SK-MEL-5 (cell line): ENCODE measurements at regions not wholly inside any gene's neighbourhood (a gene's known extent, or its start where the extent isn't known, plus 50 kb on each side); places are given as distances from the start of the nearest gene placed in this dataset.

Source experiments
- DNase-seq: peaks from one replicate; pipeline ENCODE4 v3.0.0-alpha.2; 2016; ENCODE audit warnings: low read depth, low spot score
- in situ Hi-C: cut with HindIII; loops from 2 replicates; pipeline ENCODE4 v1.10.0; 2016; ENCODE audit warnings: low sequenced_read_pairs, high pct_unique_total_duplicates, low pct_unique_long_range_greater_than_20kb

DNA sequence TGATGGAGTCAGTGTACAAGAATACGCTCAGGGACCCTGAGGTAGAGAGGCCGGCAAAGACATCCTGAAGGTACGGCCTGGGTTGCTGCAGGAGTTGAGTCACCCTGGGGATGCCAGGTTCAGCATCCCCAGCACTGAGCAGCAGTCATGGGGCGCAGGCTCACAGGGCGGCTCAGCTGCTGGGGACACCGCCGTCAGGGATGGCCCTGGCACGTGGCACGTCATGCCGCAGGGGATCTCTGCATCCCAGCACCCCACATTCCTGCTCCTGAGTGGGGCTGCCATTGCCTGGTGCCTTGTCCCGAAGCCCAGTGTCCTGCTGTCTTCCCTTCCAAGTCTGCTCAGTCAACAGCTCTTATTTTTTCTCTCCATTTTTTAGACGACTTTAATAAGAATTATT, 168.7 kb upstream of the NTM start:
- no peak for DNase-seq
- in situ Hi-C loops = no loop called here

DNA sequence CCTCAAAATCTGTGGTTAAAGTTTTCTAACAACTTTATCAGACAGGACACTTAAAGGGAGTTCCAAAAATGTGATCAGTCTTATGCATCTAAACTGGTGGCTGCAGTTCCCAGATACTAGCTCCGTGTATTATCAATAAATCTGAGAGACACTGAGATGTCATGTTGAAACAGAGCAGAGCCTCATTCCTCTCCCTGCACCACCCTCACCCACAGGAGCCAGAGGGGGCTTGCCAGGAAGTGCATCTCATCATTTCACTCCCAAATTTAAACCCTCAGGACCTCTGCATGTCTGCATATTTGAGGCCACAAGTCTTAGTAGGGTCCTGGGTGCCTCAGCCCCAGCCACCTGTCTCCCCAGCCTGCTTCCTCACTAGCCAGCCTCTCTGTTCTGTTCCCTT, 167.4 kb upstream of the NTM start:
- in situ Hi-C loops = no loop called here
- no peak for DNase-seq

GRCh38 chr11:131204282-131204681, 166.1 kb upstream of the NTM start:
- no peak for DNase-seq
- in situ Hi-C loops = no loop called here

- no peak for DNase-seq
- in situ Hi-C loops = no loop called here
These were observed 165.5 kb upstream of the NTM start for GRCh38 chr11:131204765-131205380.

GRCh38 chr11:131206671-131207070, 163.7 kb upstream of the NTM start:
- no peak for DNase-seq
- in situ Hi-C loops = no loop called here

GRCh38 chr11:131207901-131208300, 162.5 kb upstream of the NTM start:
- in situ Hi-C loops = no loop called here
- DNase-seq = no peak

DNA sequence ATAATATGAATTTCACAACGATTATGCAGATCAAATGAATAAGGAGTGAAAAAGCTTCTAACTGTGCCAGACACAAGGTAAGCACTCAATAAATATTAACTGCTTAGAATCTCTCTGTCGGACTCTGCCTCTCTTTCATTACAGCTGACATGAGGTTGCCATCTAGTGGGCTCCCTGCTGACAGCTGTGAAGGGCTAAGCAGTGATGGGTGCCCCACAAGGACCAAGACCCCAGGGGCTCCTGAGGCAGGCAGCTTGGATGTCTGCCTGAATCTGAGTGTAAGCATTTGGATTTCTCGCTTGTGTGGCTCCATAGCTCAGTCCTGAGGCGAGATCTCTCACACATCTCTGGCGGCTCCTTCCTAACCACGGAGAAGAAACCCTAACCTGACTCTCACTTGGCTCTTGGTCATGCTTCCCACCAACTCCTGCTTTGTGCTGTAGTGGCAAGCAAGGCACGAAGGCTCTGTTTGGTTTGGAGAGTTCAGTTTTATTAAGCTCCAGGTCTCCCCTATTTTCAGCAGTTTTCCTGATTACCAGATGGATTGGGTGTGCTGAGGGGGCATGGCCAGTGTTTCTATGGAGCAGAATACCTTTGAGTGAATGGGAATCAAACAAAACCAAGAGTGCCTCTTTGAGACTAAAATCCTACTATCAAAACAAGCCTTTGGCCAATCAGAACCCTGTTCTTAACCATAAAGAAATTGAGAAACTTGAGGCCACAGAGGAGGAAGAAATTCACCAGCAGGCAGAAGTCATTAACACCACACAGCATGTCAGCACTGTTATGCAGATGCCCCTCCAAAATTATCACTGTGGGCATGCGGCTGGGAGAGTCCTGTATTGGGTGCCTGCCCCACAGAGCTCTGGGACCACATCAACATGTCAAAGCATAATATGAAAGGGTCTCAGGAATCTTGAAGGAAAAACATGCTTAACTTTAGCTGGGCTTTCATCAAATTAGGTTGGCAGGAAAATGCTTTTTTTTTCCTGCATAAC, 152.8 kb upstream of the NTM start:
- DNase-seq = peak; percentile 15
- in situ Hi-C loops = no loop called here

DNA sequence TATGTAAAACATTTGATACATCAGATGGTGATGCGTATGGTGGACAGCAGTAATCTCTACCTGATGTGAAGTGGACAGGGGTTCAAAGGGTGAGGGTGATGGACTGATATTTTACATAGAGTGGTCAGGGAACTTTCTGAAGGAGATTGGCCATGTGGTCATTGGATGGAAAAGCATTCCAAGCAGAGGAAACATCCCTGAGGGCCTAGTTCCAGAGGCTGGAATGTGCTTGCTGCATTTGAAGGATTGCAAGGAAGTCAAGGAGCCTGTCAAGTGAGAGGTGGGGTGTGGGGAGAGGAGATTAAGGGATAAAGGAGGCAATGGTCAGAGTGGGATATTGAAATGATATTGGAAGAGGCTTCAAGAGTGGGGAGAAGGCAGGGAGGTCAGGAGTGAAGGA, 151.9 kb upstream of the NTM start:
- in situ Hi-C loops = no loop called here
- no peak for DNase-seq

GRCh38 chr11:131219646-131220045, 150.8 kb upstream of the NTM start:
- in situ Hi-C loops = no loop called here
- no peak for DNase-seq

DNA sequence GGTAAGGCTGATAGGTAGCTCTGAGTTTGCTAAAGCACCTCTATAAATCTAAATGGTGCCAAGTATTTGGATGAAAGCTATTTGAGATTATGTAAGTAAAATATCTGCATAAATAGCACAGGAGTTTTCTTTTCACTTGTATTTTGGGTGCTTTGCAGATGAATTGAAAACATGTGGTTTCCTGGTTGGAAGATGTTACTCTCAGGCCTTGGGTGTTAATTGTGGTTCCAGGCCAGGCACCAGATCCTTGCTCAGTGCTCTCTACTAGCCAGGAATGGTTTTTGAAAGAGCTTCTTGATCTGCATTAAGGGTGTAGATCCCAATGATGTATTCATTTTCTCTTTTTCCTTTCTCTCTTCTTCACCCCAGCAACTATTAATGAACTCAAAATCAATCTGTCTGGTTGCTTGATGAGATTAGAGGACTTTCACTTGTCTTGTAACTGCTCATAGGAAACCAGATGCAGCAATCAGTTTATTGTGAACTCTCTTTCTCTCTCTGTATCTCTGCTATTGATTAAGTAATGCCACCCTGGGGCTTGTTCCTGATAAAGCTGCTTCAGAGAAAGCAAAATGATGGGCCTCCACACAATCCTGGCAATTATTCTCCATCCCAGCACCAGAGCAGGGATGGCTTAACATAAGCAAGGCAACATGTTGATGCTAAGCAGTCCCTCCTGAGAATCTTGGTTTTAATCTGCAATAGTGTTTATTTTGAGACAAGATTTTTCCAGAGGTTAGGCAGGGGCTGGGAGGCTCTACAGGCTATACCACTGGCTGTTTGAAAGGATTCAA, 147.0 kb upstream of the NTM start:
- DNase-seq = no peak
- in situ Hi-C loops = no loop called here

- DNase-seq = no peak
- in situ Hi-C loops = no loop called here
These were observed 142.0 kb upstream of the NTM start for GRCh38 chr11:131228378-131228777.

DNA sequence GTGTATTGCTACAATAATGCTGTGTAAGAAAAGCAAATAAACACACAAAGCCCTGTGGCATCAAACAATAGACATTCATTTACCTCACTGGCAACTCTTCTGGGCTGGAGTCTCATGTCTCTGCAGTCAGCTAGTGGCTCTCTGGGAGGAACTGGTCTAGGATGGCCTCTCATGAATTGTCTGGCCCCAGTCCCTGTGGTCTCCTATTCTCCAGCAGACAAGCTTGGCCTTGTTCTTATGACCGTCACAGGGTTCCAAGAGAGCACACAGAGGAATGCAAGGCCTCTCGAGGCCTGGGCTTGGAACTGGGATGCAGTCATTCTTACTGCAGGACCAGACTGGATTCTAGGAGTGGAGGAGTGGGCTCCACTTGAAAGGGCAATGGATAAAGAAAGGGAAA, 141.2 kb upstream of the NTM start:
- peak; percentile 5 for DNase-seq
- in situ Hi-C loops = no loop called here

DNA sequence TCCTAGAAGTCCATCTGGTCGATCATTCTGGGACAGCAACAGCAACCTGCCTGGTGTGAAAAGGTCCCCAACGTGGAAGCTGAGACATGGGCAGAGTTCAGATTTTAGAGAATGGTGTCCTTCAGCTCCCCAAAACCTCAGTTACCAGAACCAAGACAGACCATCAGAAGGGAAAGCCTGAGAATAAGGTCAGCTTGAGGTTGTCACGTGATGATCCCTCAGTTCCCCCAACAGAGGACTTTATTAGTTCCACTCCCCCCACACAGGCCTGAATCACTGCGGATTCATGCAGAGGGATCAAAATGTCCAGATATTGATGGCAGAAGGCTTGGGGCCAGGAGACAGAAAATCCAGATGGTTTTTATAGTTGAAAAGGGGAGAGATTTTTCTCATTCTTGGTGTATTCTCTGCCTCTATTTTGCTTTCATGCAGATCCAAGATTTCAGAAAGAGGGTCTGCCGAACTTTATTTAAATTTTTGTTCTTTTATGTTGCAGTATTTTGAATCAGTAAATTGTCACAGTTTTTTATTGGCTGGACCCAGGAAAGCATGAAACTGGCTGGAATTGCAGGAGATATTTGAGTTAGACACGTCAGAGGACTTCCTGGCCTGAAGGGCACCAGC, 139.0 kb upstream of the NTM start:
- in situ Hi-C loops = no loop called here
- DNase-seq = no peak

DNA sequence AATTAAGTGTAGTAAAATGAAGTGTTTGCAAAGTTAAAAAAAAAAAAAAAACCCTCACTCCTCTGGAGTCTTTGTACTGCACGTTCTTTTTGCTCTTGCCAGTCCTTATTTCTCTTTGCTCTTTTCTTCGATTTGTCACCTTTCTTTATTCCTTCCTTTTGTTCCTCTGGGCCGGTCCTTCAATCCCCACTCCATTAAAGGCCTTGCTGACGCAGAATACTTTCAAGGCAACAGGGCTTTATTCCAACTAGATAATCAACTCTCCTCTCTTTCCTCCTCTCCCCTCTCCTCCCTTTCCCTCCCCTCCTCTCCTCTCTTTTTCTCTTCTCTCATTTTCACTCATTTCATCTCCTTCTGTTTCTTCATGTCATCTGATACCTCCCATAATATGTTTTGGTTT, 138.2 kb upstream of the NTM start:
- in situ Hi-C loops = no loop called here
- no peak for DNase-seq

GRCh38 chr11:131234221-131234620, 136.2 kb upstream of the NTM start:
- DNase-seq = no peak
- in situ Hi-C loops = no loop called here

DNA sequence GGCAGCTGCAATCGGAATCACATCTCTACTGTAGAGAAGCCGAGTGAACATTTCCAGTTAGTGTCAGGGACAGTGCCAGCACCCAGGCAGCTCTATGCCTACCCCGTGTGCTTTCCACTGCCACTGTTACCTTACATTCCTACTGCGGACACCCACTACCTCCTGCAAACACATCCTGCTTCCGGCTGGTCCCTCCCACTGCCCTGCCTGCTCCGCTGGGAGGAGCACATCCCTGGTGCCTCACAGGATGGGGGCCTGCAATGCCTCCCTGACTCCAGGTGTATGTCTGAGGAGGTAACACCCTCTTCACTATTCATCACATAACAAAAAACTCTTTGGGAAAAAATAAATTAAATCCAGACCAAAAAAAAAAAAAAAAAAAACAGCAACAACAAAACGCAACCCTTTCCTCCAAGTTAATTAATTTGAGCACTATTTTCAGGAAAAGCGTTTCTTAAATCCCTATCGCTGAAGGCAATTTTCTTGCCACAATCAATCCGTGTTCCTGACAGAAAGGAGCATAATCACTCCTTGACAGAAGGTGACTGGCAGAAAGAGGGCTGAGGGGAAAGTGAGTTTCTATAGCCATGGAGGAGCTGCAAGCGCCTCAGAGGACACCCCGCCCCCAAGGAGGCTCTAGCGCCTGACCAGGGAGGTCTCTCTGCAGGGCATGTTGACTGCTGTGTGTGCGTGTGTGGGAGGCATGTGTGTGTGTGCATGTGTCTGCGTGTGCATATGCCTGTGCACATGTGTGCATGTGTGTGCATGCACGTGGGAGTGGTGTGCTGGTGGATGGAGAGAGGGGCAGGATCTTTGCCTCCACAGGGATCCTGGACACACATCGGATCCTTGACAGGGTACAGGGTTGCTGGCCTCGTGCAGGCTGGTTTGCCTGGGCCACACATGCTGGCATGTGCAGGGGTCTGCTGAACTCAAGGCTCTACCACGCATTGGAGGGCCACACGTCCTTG, 134.8 kb upstream of the NTM start:
- in situ Hi-C loops = no loop called here
- DNase-seq = no peak

GRCh38 chr11:131240421-131240820, 130.0 kb upstream of the NTM start:
- in situ Hi-C loops = no loop called here

More at GRCh38 chr11:131240421-131240820, 130.0 kb upstream of the NTM start:
- no peak for DNase-seq
